Thymus (tissue), 11 donors: ENCODE measurements at regions not wholly inside any gene's neighbourhood (a gene's known extent, or its start where the extent isn't known, plus 50 kb on each side); places are given as distances from the start of the nearest gene placed in this dataset.

Source experiments
- DNase-seq, 9 donors: peaks; one replicate each; pipeline ENCODE4 v3.0.0-alpha.2; 2013; ENCODE audit warnings: low spot score in 9 of 9, low read depth in 6 of 9, missing footprints in 1 of 9
- H3K27ac ChIP-seq, 2 donors: one replicate each; pipeline ENCODE4 v1.5.1; 2013; ENCODE audit warnings: control low read depth in 1 of 2, low read depth in 1 of 2, low read length in 1 of 2, mild to moderate bottlenecking in 1 of 2, moderate library complexity in 1 of 2
- H3K27me3 ChIP-seq, 2 donors: one replicate each; pipeline ENCODE4 v1.5.1; 2013; ENCODE audit warnings: low read length in 1 of 2; ENCODE audit not compliant: control insufficient read depth in 2 of 2, insufficient read depth in 1 of 2
- H3K36me3 ChIP-seq, 2 donors: one replicate each; pipeline ENCODE4 v1.5.1; 2013; ENCODE audit warnings: low read length in 1 of 2, mild to moderate bottlenecking in 1 of 2, moderate library complexity in 1 of 2; ENCODE audit not compliant: control insufficient read depth in 2 of 2, insufficient read depth in 2 of 2
- H3K4me1 ChIP-seq, 2 donors: one replicate each; pipeline ENCODE4 v1.5.1; 2013; ENCODE audit warnings: low read length in 2 of 2; ENCODE audit not compliant: control insufficient read depth in 2 of 2, insufficient read depth in 2 of 2
- H3K4me3 ChIP-seq, 2 donors: one replicate each; pipeline ENCODE4 v1.5.1; 2013; ENCODE audit warnings: low read length in 2 of 2, control low read depth in 1 of 2, mild to moderate bottlenecking in 1 of 2
- H3K9me3 ChIP-seq, 2 donors: one replicate each; pipeline ENCODE4 v1.5.1; 2013; ENCODE audit warnings: low read length in 1 of 2, mild to moderate bottlenecking in 1 of 2; ENCODE audit not compliant: control insufficient read depth in 2 of 2, insufficient read depth in 1 of 2
- WGBS: extraction: QIAGEN DNeasy Blood & Tissue Kit; methylation state at CpG from one replicate; pipeline ENCODE4 v1.1.7; 2013; 5-methylcytosine and 5-hydroxymethylcytosine counted together
- donor health status: healthy.

DNA sequence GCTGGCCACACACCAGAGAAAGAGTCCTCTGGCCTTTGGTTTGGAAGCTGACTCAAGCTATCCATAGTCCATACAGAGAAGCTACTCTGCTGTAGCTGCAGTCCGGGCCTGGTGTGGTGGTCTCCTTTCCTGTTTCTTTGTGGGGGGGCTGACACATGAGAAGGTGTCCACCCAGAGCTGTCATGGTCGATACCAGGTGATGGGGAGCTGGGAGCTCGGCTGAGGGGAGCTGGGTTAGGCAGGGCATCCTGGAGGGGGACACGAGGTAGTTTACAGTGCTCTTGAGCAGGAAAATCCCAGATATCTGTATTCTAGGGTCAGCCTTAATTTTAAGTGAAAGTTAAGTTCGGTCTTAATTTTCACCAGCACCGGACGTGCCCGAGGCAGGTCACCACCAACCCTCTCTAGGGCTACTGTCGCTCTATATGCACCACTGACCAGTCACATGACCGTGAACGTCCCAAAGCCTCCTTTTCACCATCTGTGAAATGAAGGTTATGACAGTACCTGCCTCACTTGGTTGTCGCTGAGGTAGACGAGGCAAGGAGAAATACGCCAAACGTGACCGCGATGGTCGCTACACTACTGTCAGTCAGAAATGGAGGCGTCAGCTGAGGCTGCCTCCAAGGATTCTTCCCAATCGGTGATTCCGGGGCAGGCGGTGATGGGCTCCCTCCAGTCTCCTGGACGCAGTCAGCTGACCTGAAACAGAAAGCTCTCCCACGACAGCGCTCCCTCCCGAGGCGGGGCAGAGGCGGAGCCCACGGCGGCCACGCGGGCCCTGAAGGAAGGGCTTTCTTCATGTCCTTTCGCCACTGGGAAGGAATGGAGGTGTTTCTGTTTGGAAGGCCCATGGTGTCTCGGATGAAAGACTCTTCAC is 69.4 kb upstream of the SHH start:
- Histone ChIP-seq H3K27me3 (no peaks in the 10 kb centered on the region), H3K4me1 (no peaks in the 10 kb centered on the region), H3K9me3 (no peaks in the 10 kb centered on the region), H3K4me3 (no peak overlapping the region), H3K36me3 (no peaks in the 10 kb centered on the region), H3K27ac (no peak overlapping the region)
- WGBS = 95% methylated on average over 34 of the region's 34 CpGs
- DNase-seq = no peak

DNA sequence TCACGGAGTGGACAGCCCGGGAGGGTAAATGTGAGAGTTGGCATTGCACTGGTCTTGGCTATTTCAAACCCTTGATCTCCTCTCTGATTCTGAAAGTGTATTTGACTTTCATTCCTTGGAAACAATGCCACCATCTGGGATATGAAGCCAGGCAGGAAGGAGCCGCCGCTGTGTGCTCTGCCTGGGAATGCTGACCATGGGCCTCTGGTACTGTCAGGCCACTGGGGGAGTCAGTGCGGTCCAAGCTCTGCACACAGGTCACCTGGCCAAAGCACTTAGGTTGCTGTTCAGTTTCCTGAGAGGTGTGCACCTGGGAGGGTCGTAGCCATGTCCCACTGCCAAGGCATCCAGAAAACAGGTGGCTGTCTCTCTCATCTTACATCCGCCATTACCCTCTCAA is 68.5 kb upstream of the SHH start:
- no peak for DNase-seq
- H3K27me3 ChIP-seq = no peaks in the 10 kb centered on the region
- 93% methylated on average over 7 of the region's 7 CpGs for WGBS
- H3K36me3 ChIP-seq = no peaks in the 10 kb centered on the region
- no peak overlapping the region for H3K27ac ChIP-seq
- H3K9me3 ChIP-seq = no peaks in the 10 kb centered on the region
- H3K4me3 ChIP-seq = no peak overlapping the region
- H3K4me1 ChIP-seq = no peaks in the 10 kb centered on the region

DNA sequence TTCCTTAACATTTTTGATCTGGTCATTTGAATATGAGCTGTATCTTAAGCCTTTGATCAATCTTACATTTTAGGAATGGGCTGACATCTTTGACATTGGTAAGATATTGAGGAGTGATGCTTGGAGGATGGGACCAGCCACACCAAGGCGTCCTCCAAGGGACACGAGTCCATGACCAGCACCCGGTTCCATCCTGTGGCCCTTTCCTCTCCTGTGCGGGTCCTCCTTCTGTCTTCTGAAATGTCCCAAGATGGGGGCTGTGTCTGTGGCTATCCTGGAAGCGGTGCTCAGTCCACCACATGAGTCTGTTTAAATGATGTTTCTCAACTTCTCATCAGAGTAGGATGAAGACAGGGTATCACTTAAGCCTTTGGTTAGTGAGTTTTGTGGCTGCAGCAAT is 67.3 kb upstream of the SHH start:
- Histone ChIP-seq H3K27me3 (no peaks in the 10 kb centered on the region), H3K4me1 (no peaks in the 10 kb centered on the region), H3K9me3 (no peaks in the 10 kb centered on the region), H3K27ac (no peak overlapping the region), H3K36me3 (no peaks in the 10 kb centered on the region), H3K4me3 (no peak overlapping the region)
- 94% methylated on average over 5 of the region's 5 CpGs for WGBS
- no peak for DNase-seq

DNA sequence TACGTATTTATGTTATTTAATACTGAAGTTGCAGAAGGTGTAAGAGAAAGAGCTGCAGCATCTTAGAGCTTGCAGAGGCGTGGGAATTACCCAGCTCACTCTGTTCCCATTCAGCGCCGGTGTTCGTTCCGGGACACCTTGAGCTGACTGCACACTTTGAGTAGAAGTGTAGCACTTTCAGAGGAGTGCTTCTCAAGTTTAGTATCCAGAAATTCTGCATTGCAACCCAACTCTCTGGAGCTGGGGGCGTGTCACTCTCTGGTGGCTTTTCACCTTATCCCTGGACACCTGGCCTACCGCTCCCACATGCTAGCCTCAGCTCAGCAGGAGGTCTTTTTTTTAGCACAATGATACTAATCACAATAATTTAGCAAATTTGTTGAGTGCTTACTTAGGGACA is 66.4 kb upstream of the SHH start:
- Histone ChIP-seq H3K4me3 (no peak overlapping the region), H3K4me1 (no peaks in the 10 kb centered on the region), H3K27me3 (no peaks in the 10 kb centered on the region), H3K27ac (no peak overlapping the region), H3K36me3 (no peaks in the 10 kb centered on the region), H3K9me3 (no peaks in the 10 kb centered on the region)
- DNase-seq = no peak
- WGBS = 94% methylated on average over 8 of the region's 8 CpGs

DNA sequence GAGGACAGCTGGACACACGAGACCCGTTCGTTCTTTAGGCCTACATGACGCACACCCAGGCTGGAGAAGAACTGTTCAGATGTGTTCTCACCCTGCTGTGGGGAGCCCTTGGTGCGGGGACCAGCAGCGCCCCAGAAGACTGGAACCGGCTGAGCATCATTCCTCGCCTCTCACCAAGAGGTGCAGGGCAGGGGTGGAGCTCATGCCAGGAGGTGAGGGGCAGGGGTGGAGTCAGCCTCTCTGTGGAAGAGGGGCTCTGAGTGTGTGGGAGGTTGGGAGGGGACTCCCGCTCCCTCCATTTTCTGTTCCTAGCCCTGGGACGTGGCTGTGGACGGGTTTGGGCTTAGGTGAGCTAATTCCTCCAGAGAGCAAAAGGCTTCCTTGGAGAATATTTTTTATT is 66.0 kb upstream of the SHH start:
- H3K36me3 ChIP-seq = no peaks in the 10 kb centered on the region
- H3K9me3 ChIP-seq = no peaks in the 10 kb centered on the region
- H3K4me3 ChIP-seq = no peak overlapping the region
- DNase-seq = no peak
- 90% methylated on average over 11 of the region's 11 CpGs for WGBS
- H3K27ac ChIP-seq = no peak overlapping the region
- H3K27me3 ChIP-seq = no peaks in the 10 kb centered on the region
- H3K4me1 ChIP-seq = no peaks in the 10 kb centered on the region

DNA sequence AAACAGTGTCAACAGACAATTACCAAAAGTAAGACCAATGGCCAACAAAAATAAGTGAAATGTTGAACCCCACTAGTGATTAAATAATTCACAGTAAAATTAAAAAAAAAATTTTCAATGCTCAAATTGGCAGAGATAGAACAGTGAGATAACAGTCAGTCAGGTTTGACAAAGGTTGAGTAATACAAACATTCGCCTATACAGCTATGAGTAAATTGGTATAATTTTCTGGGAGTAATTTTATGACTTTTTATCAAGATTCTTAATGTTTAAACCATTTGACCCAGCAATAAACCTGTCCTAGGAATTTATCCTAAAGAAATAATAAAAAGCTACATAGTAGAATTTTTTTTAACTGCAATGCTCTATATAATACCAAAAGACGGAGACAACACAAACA is 64.9 kb upstream of the SHH start:
- Histone ChIP-seq H3K9me3 (no peaks in the 10 kb centered on the region), H3K27ac (no peak overlapping the region), H3K4me3 (no peak overlapping the region), H3K4me1 (no peaks in the 10 kb centered on the region), H3K36me3 (no peaks in the 10 kb centered on the region), H3K27me3 (peaks cover 0 to 2% of the 10 kb centered on the region in 2 donors)
- 97% methylated on average over 2 of the region's 2 CpGs for WGBS
- no peak for DNase-seq

DNA sequence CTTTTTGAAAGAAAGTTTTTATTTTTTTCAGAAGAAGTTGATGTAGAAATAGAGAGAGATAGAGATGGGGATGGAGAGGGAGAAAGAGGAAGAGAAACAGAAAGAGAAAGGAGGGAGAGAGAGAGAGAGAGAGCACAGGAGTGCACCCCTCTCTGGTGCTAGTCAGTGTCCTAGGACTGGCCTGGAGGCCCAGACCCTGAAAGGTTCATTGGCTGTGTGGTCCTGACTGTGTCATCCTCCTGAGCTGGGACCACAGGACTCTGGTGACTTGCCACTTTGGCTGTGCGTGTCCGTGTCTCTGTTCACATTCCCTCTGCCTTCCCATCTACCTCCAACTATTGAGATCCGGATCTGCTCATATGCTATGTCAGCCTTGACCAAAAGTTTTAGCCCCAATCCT is 62.1 kb upstream of the SHH start:
- WGBS = 94% methylated on average over 3 of the region's 3 CpGs
- DNase-seq = no peak
- H3K9me3 ChIP-seq = no peaks in the 10 kb centered on the region
- no peak overlapping the region for H3K4me3 ChIP-seq
- H3K27me3 ChIP-seq = peaks cover 0 to 2% of the 10 kb centered on the region in 2 donors
- no peaks in the 10 kb centered on the region for H3K4me1 ChIP-seq
- H3K27ac ChIP-seq = no peak overlapping the region
- no peaks in the 10 kb centered on the region for H3K36me3 ChIP-seq

DNA sequence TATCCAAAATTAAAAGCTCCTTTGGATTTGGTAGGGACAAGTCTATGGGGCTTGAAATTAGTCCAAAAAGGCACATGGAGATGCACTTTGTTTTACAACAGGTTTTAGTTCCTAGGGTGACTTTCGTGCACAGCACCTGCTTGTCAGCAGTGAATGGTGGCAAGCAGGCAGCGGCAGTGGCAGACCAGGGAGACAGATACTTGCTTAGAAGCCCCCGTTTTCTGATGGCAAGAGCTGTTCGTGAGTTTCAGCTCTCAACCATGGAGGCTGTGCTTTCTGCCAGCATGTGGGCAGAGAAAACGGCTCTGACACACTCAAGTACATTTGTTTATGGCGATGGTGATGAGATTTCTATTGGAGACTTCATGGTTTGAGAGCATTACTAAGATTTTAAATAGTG is 61.7 kb upstream of the SHH start:
- no peak for DNase-seq
- no peak overlapping the region for H3K4me3 ChIP-seq
- no peaks in the 10 kb centered on the region for H3K36me3 ChIP-seq
- H3K4me1 ChIP-seq = no peaks in the 10 kb centered on the region
- peaks cover 0 to 2% of the 10 kb centered on the region in 2 donors for H3K27me3 ChIP-seq
- 84% methylated on average over 6 of the region's 6 CpGs for WGBS
- no peak overlapping the region for H3K27ac ChIP-seq
- H3K9me3 ChIP-seq = no peaks in the 10 kb centered on the region

DNA sequence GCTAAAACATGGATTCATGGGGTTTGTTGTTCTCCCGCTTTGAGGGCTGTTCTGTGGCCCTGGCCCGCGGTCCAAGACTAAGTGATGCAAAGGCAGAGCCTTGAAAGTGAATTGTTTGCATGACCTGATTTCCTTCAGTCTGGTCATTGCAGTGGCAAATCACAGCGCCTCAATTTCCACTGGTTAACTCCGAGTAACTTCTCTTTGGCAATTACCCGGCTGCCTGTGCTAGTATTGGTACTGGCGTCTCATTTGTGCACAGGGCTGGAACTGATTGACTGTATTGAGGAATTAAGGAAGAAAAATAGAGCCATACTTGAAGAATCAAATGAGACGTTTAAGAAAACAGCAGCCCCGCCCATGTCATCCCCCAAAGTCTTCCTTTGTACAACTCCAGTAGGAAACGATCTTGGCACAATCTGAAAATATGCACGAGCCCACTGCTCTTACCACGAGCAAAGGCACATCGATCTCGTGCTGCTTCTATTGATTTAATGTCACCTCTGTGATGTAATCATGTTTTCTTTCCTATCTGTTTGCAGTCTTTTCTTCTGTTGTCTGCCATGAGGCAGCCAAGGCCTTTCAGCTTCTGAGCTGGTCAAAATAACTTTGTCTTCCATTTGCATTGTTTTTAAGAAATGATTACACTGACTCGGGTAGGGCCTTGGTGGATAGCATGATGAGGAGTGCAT is 60.6 kb upstream of the SHH start:
- H3K4me3 ChIP-seq = no peak overlapping the region
- 86% methylated on average over 15 of the region's 15 CpGs for WGBS
- H3K27ac ChIP-seq = no peak overlapping the region
- no peaks in the 10 kb centered on the region for H3K36me3 ChIP-seq
- H3K9me3 ChIP-seq = no peaks in the 10 kb centered on the region
- DNase-seq = no peak
- H3K4me1 ChIP-seq = no peaks in the 10 kb centered on the region
- peaks cover 0 to 2% of the 10 kb centered on the region in 2 donors for H3K27me3 ChIP-seq
